WERI-Rb-1 (cell line): ENCODE measurements at regions not wholly inside any gene's neighbourhood (a gene's known extent, or its start where the extent isn't known, plus 50 kb on each side); places are given as distances from the start of the nearest gene placed in this dataset.

Experiments used
- DNase-seq: peaks from one replicate; pipeline ENCODE4 v3.0.0-alpha.2; 2020
- H3K27ac ChIP-seq: fragments of 250-450 bp; sonication (Bioruptor Pico); 2 replicates; pipeline ENCODE4 v1.5.1; 2020; ENCODE audit warnings: mild to moderate bottlenecking, moderate library complexity
- H3K27me3 ChIP-seq: fragments of 250-450 bp; sonication (Bioruptor Pico); 2 replicates; pipeline ENCODE4 v1.5.1; 2021; ENCODE audit warnings: mild to moderate bottlenecking, low read depth, moderate library complexity; ENCODE audit not compliant: insufficient read depth, severe bottlenecking
- H3K36me3 ChIP-seq: fragments of 250-450 bp; sonication (Bioruptor Pico); 2 replicates; pipeline ENCODE4 v1.5.1; 2020; ENCODE audit warnings: mild to moderate bottlenecking, moderate library complexity
- H3K4me3 ChIP-seq: 2 replicates; pipeline ENCODE4 v1.5.1; 2011; ENCODE audit warnings: low read depth, mild to moderate bottlenecking, control low read depth, low read length
- H3K9me3 ChIP-seq: fragments of 250-450 bp; sonication (Bioruptor Pico); 2 replicates; pipeline ENCODE4 v1.5.1; 2021; ENCODE audit warnings: mild to moderate bottlenecking, moderate library complexity; ENCODE audit not compliant: severe bottlenecking
- TF ChIP-seq, protein P1 (sequence below): IDR thresholded peaks from 2 replicates; pipeline ENCODE4 v1.5.1; 2011; ENCODE audit warnings: low read depth, mild to moderate bottlenecking, control low read depth, inconsistent platforms, low read length

- no peaks in the 10 kb centered on the region for H3K9me3 ChIP-seq
- H3K4me3 ChIP-seq = no peak overlapping the region
- no peaks in the 10 kb centered on the region for H3K27me3 ChIP-seq
- TF ChIP-seq, protein P1, sequence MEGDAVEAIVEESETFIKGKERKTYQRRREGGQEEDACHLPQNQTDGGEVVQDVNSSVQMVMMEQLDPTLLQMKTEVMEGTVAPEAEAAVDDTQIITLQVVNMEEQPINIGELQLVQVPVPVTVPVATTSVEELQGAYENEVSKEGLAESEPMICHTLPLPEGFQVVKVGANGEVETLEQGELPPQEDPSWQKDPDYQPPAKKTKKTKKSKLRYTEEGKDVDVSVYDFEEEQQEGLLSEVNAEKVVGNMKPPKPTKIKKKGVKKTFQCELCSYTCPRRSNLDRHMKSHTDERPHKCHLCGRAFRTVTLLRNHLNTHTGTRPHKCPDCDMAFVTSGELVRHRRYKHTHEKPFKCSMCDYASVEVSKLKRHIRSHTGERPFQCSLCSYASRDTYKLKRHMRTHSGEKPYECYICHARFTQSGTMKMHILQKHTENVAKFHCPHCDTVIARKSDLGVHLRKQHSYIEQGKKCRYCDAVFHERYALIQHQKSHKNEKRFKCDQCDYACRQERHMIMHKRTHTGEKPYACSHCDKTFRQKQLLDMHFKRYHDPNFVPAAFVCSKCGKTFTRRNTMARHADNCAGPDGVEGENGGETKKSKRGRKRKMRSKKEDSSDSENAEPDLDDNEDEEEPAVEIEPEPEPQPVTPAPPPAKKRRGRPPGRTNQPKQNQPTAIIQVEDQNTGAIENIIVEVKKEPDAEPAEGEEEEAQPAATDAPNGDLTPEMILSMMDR = no peak
- no peaks in the 10 kb centered on the region for H3K36me3 ChIP-seq
- H3K27ac ChIP-seq = no peak overlapping the region
- DNase-seq = no peak
These were observed 122.2 kb upstream of the TNFAIP3 start for GRCh38 chr6:137744877-137745276.

DNA sequence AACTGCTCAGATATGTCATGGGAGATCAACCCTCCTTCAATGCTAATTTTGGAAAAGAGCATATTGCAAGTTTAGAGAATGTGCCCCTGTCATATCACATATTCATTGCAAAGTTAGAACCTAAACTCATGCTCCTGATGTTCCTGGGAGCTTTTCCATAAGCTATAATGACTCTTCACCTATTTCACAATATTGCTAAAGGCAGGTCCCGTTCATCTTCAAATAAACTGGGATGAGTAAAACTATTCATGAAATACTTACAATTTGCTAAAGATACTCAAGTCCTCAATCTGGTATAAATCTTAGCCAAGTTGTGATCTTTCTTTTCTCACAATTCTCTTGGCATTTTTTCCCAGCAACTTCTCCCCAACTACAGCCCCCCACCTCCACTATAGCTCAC is 121.7 kb upstream of the TNFAIP3 start:
- Histone ChIP-seq H3K4me3 (no peak overlapping the region), H3K27me3 (no peaks in the 10 kb centered on the region), H3K9me3 (no peaks in the 10 kb centered on the region), H3K36me3 (no peaks in the 10 kb centered on the region), H3K27ac (no peak overlapping the region)
- TF ChIP-seq, protein P1 = no peak
- no peak for DNase-seq

GRCh38 chr6:137746264-137746663 is 120.8 kb upstream of the TNFAIP3 start:
- TF ChIP-seq, protein P1 = no peak
- Histone ChIP-seq H3K36me3 (no peaks in the 10 kb centered on the region), H3K27ac (no peak overlapping the region), H3K4me3 (no peak overlapping the region), H3K27me3 (no peaks in the 10 kb centered on the region), H3K9me3 (no peaks in the 10 kb centered on the region)
- no peak for DNase-seq

DNA sequence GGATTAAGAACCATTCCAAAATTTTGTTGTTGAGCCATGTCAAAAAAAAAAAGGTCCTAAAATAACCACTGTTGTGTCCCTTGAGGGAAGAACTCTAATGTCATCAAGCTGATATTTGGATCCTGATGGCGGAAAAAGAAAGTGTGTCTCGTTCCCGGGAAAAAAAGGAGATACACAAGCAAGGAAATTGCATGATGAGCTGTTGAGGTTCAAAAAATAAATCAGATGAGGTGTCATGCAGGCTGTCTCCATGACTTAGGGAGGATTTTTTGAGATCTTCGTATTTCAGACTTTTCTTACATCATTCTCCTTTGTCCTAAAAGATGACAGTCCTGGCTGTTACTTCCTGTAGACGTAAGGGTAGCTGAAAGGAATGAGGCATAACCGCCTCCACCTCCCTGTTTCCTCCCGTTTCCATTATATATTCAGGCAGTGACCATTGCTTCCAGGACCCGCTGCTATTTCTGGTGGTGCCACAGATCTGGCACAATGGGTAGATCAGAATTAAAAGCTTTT is 117.3 kb upstream of the TNFAIP3 start:
- Histone ChIP-seq H3K27ac (no peak overlapping the region), H3K9me3 (no peaks in the 10 kb centered on the region), H3K4me3 (no peak overlapping the region), H3K27me3 (peaks cover 5% of the 10 kb centered on the region), H3K36me3 (no peaks in the 10 kb centered on the region)
- TF ChIP-seq, protein P1 = no peak
- DNase-seq = no peak

DNA sequence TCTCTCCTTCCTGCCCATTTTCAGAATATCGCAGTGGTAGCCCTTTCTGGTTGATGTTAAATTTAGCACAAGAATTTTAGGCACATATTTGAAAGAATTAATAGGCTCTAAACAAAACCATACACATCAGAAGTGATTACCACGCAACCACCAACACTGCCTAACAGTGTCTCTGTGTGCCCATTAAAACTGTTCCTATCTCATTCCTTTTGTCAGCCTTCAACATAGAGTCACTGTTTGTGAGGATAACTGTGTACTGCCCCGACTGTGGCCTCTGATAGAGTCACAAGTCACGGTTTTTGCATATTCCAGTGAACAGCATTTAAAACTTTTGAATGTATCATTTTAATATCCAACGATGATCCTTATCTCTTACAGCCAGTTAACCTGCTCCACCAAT is 116.8 kb upstream of the TNFAIP3 start:
- DNase-seq = no peak
- Histone ChIP-seq H3K27me3 (peaks cover 5% of the 10 kb centered on the region), H3K4me3 (no peak overlapping the region), H3K36me3 (no peaks in the 10 kb centered on the region), H3K9me3 (no peaks in the 10 kb centered on the region), H3K27ac (no peak overlapping the region)
- TF ChIP-seq, protein P1 = no peak
